Trophoblast cell (in vitro differentiated cells and primary cell): ENCODE measurements at regions not wholly inside any gene's neighbourhood (a gene's known extent, or its start where the extent isn't known, plus 50 kb on each side); places are given as distances from the start of the nearest gene placed in this dataset.

Experiments
- DNase-seq, 2 donors: peaks; one replicate each; pipeline ENCODE4 v3.0.0-alpha.2; 2016
- H2AFZ ChIP-seq: 2 replicates; pipeline ENCODE4 v1.6.1; 2013; ENCODE audit warnings: low read length, moderate library complexity, mild to moderate bottlenecking; ENCODE audit not compliant: insufficient read depth, poor library complexity
- H2AK5ac ChIP-seq: 2 replicates; pipeline ENCODE4 v1.6.1; 2013; ENCODE audit warnings: mild to moderate bottlenecking, low read length
- H2BK120ac ChIP-seq: 2 replicates; pipeline ENCODE4 v1.6.1; 2013; ENCODE audit warnings: low read length, mild to moderate bottlenecking, moderate library complexity; ENCODE audit not compliant: insufficient read depth, poor library complexity
- H2BK12ac ChIP-seq: 2 replicates; pipeline ENCODE4 v1.6.1; 2013; ENCODE audit warnings: mild to moderate bottlenecking, low read length, moderate library complexity
- H2BK5ac ChIP-seq: 2 replicates; pipeline ENCODE4 v1.6.1; 2013; ENCODE audit warnings: low read length, low read depth, moderate library complexity, mild to moderate bottlenecking; ENCODE audit not compliant: poor library complexity
- H3K14ac ChIP-seq: 2 replicates; pipeline ENCODE4 v1.6.1; 2013; ENCODE audit warnings: mild to moderate bottlenecking, low read length
- H3K18ac ChIP-seq: 2 replicates; pipeline ENCODE4 v1.6.1; 2013; ENCODE audit warnings: mild to moderate bottlenecking, low read length
- H3K23ac ChIP-seq: 2 replicates; pipeline ENCODE4 v1.6.1; 2013; ENCODE audit warnings: low read length
- H3K27ac ChIP-seq: 2 replicates; pipeline ENCODE4 v1.5.1; 2013; ENCODE audit warnings: low read depth, mild to moderate bottlenecking, inconsistent platforms, low read length, moderate library complexity
- H3K27me3 ChIP-seq: 2 replicates; pipeline ENCODE4 v1.6.1; 2013; ENCODE audit warnings: inconsistent platforms, mild to moderate bottlenecking, low read length, moderate library complexity; ENCODE audit not compliant: insufficient read depth
- H3K36me3 ChIP-seq, 2 experiments: 1 replicate in 1 of 2; 2 replicates in 1 of 2; pipeline ENCODE4 v1.6.1; 2013; ENCODE audit warnings: low read length in 2 of 2, mild to moderate bottlenecking in 2 of 2, moderate library complexity in 1 of 2; ENCODE audit not compliant: insufficient read depth in 2 of 2, control insufficient read depth in 1 of 2
- H3K4ac ChIP-seq: 2 replicates; pipeline ENCODE4 v1.6.1; 2013; ENCODE audit warnings: low read depth, mild to moderate bottlenecking, low read length, moderate library complexity
- H3K4me1 ChIP-seq, 2 experiments: 1 replicate in 1 of 2; 2 replicates in 1 of 2; pipeline ENCODE4 v1.6.1; 2013; ENCODE audit warnings: low read length in 2 of 2, mild to moderate bottlenecking in 2 of 2, moderate library complexity in 1 of 2; ENCODE audit not compliant: insufficient read depth in 2 of 2, control insufficient read depth in 1 of 2
- H3K4me2 ChIP-seq: 2 replicates; pipeline ENCODE4 v1.6.1; 2013; ENCODE audit warnings: inconsistent platforms, mild to moderate bottlenecking, low read length, moderate library complexity
- H3K4me3 ChIP-seq: 2 replicates; pipeline ENCODE4 v1.5.1; 2013; ENCODE audit warnings: mild to moderate bottlenecking, low read depth, low read length, inconsistent platforms
- H3K79me1 ChIP-seq: one replicate; pipeline ENCODE4 v1.6.1; 2013; ENCODE audit warnings: low read length
- H3K79me2 ChIP-seq: 2 replicates; pipeline ENCODE4 v1.6.1; 2013; ENCODE audit warnings: low read length, mild to moderate bottlenecking; ENCODE audit not compliant: control insufficient read depth, insufficient read depth, poor library complexity
- H3K9ac ChIP-seq: 2 replicates; pipeline ENCODE4 v1.6.1; 2013; ENCODE audit warnings: mild to moderate bottlenecking, low read length
- H3K9me3 ChIP-seq: 2 replicates; pipeline ENCODE4 v1.6.1; 2013; ENCODE audit warnings: low read depth, mild to moderate bottlenecking, control low read depth, inconsistent platforms, low read length; ENCODE audit not compliant: insufficient read depth
- H4K12ac ChIP-seq: 2 replicates; pipeline ENCODE4 v1.6.1; 2013; ENCODE audit warnings: low read depth, mild to moderate bottlenecking, low read length, moderate library complexity
- H4K8ac ChIP-seq: 2 replicates; pipeline ENCODE4 v1.6.1; 2013; ENCODE audit warnings: low read depth, mild to moderate bottlenecking, low read length, moderate library complexity
- H4K91ac ChIP-seq: one replicate; pipeline ENCODE4 v1.6.1; 2013; ENCODE audit warnings: low read depth, mild to moderate bottlenecking, low read length, moderate library complexity
- WGBS: extraction: QIAGEN DNeasy Blood & Tissue Kit; methylation state at CpG from one replicate; pipeline ENCODE4 v1.1.7; 2013; ENCODE audit warnings: missing lambda C conversion rate; ENCODE audit not compliant: insufficient read length, insufficient coverage; ENCODE audit errors: extremely low coverage; 5-methylcytosine and 5-hydroxymethylcytosine counted together

DNA sequence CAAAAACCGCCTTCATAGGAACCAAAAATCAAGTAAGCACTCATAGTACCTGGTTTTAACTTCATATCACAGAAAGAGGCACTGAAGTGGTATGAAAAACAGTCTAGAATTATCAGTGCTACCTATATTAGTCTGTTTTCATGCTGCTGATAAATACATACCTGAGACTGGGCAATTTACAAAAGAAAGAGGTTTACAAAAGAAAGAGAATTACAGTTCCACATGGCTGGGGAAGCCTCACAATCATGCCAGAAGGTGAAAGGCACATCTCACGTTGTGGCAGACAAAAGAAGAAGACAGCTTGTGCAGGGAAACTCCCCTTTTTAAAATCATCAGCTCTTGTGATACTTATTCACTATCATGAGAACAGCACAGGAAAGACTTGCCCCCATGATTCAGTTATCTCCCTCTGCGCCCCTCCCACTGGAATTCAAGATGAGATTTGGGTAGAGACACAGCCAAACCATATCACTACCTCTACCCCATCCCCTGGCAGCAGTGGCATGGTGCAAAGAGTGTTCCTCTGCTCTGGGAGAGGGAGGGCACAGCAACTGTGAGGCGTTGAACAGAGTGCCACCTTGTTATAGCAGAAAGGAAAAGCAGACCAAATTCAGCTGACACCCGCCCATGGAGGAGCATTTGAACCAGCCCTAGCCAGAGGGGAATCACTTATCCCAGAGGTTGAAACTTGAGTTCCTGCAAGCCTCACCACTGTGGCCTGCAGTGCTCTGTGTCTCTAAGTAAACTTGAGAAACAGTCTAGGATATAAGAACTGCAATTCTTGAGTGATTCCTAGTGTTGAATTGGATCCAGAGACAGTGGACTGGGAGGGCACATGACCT lies 61.9 kb upstream of the PTPRZ1 start:
- Histone ChIP-seq H2AFZ (no peak overlapping the region), H3K79me2 (no peaks in the 10 kb centered on the region), H3K14ac (no peak overlapping the region), H3K27ac (no peak overlapping the region), H3K9me3 (no peaks in the 10 kb centered on the region), H4K8ac (no peak overlapping the region), H3K4ac (no peak overlapping the region), H2BK120ac (no peak overlapping the region), H3K4me1 (no peaks in the 10 kb centered on the region), H2BK5ac (no peak overlapping the region), H4K91ac (no peak overlapping the region), H3K4me2 (no peak overlapping the region), H3K36me3 (peaks cover 0 to 2% of the 10 kb centered on the region in 2 experiments), H3K4me3 (no peak overlapping the region), H3K27me3 (no peaks in the 10 kb centered on the region), H3K18ac (no peak overlapping the region), H2AK5ac (no peak overlapping the region), H3K9ac (no peak overlapping the region), H3K23ac (no peak overlapping the region), H2BK12ac (no peak overlapping the region), H3K79me1 (no peaks in the 10 kb centered on the region), H4K12ac (no peak overlapping the region)
- no peak for DNase-seq
- no CpG with 5 or more reads among the region's 5 CpGs for WGBS

DNA sequence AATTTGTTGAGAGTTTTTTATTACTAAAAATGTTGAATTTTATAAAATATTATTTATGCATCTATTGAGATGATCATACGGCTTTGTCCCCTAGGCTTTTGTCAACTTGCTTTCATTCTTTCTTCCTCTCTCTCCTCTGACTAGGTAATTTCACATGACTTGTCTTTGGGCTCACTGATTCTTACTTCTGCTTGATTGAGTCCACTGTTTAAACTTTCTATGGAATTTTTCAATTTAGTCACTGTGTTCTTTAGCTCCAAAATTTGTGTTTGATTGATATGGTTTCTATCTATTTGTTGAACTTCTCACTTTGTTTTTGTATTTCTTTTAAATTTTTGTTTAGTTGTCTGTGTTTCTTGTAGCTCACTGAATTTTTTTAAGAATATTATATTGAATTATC lies 65.9 kb upstream of the PTPRZ1 start:
- Histone ChIP-seq H3K9me3 (no peaks in the 10 kb centered on the region), H3K4me2 (no peak overlapping the region), H3K23ac (no peak overlapping the region), H3K9ac (no peak overlapping the region), H2BK12ac (no peak overlapping the region), H3K14ac (no peak overlapping the region), H4K91ac (no peak overlapping the region), H4K8ac (no peak overlapping the region), H3K27me3 (no peaks in the 10 kb centered on the region), H3K4ac (no peak overlapping the region), H3K79me1 (no peaks in the 10 kb centered on the region), H2BK120ac (no peak overlapping the region), H2BK5ac (no peak overlapping the region), H3K18ac (no peak overlapping the region), H4K12ac (no peak overlapping the region), H2AK5ac (no peak overlapping the region), H2AFZ (no peak overlapping the region), H3K4me1 (no peaks in the 10 kb centered on the region), H3K4me3 (no peak overlapping the region), H3K27ac (no peak overlapping the region), H3K36me3 (peaks cover 0 to 2% of the 10 kb centered on the region in 2 experiments), H3K79me2 (no peaks in the 10 kb centered on the region)
- DNase-seq = no peak
- no CpG with 5 or more reads among the region's 1 CpG for WGBS

DNA sequence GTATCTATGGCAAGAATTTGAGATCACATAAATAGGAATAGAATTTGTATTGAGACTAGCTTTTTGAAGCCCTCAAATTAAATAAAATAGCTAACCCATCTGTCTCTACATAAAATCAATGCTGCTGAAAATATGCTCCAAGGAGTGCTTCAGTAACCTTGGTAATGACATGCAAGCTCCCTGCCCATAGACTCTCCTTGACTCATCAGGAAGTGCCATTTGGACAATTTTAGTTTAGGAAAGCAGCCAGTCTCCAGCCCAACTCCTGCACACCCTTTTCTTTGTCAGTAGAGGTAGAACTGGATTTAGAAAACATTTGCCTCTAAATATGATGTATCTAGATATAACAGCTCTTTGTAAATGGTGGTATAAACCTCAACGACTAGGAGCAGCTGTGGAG lies 69.9 kb upstream of the PTPRZ1 start:
- Histone ChIP-seq H3K18ac (no peak overlapping the region), H4K8ac (no peak overlapping the region), H3K79me1 (no peaks in the 10 kb centered on the region), H3K9me3 (no peaks in the 10 kb centered on the region), H2AFZ (no peak overlapping the region), H3K4me2 (no peak overlapping the region), H2BK12ac (no peak overlapping the region), H3K23ac (no peak overlapping the region), H3K27ac (no peak overlapping the region), H3K14ac (no peak overlapping the region), H2BK120ac (no peak overlapping the region), H3K4me1 (no peaks in the 10 kb centered on the region), H2AK5ac (no peak overlapping the region), H3K27me3 (no peaks in the 10 kb centered on the region), H3K9ac (no peak overlapping the region), H3K36me3 (peaks cover 0 to 2% of the 10 kb centered on the region in 2 experiments), H3K79me2 (no peaks in the 10 kb centered on the region), H3K4ac (no peak overlapping the region), H2BK5ac (no peak overlapping the region), H3K4me3 (no peak overlapping the region), H4K12ac (no peak overlapping the region), H4K91ac (no peak overlapping the region)
- no peak for DNase-seq
- WGBS = no CpG with 5 or more reads among the region's 1 CpG

DNA sequence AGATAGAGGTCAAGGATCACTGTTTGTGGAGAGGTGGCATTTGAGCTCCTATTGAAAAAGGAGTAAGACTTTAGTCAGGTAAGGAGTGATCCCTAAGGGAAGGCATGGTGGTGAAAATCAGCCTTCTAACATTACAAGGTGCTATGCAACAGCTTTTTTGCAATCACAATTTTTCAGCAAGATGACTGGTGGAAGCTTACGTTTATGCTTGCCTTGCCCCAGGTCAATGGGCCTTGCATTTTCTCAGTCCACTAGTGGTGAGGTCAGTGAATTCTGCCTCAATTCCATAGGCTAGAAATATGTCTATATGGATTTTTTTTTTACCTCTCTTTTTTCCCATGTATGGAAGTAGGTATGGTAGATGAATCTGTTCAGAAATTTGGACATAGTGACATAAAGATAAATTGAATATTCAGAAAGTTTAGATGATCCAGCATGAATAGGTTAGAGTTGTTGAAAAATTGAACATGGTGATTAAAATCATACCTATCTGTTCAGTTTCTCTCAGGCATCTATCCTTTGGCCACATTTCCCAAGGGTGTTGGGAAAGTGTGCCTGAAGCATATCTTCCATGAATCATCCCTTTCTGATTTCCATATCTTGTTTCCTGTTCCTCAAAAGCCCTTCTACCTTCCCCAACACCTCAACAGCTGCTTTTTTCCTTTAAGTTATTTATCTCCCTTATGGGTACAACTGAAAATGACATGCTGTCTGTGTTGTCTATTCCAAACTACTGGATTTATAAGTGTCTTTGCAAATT lies 71.9 kb upstream of the PTPRZ1 start:
- no peak overlapping the region for H2BK12ac ChIP-seq
- H3K79me2 ChIP-seq = no peaks in the 10 kb centered on the region
- no peak overlapping the region for H3K4me3 ChIP-seq
- DNase-seq = peak; percentile 77 to 86
- no peaks in the 10 kb centered on the region for H3K9me3 ChIP-seq
- no peak overlapping the region for H4K8ac ChIP-seq
- no peak overlapping the region for H3K18ac ChIP-seq
- H3K14ac ChIP-seq = no peak overlapping the region
- no peak overlapping the region for H2AK5ac ChIP-seq
- no peak overlapping the region for H3K4ac ChIP-seq
- no peaks in the 10 kb centered on the region for H3K36me3 ChIP-seq
- no peaks in the 10 kb centered on the region for H3K27me3 ChIP-seq
- no peak overlapping the region for H3K4me2 ChIP-seq
- H3K4me1 ChIP-seq = no peaks in the 10 kb centered on the region
- no peak overlapping the region for H3K9ac ChIP-seq
- no peak overlapping the region for H2AFZ ChIP-seq
- no peak overlapping the region for H4K91ac ChIP-seq
- H3K23ac ChIP-seq = no peak overlapping the region
- H4K12ac ChIP-seq = no peak overlapping the region
- no CpG with 5 or more reads among the region's 1 CpG for WGBS
- no peak overlapping the region for H2BK5ac ChIP-seq
- no peaks in the 10 kb centered on the region for H3K79me1 ChIP-seq
- H2BK120ac ChIP-seq = no peak overlapping the region
- H3K27ac ChIP-seq = no peak overlapping the region
